T-cell (primary cell): ENCODE measurements at regions not wholly inside any gene's neighbourhood (a gene's known extent, or its start where the extent isn't known, plus 50 kb on each side); places are given as distances from the start of the nearest gene placed in this dataset.

Experiments used
- ATAC-seq, 4 experiments: fragments of 200-7000 bp in 3 of 4; fragments of 150-1000 bp in 1 of 4; cut with Tn5 transposase; replicated peaks in 1 of 4; 1 replicate in 3 of 4; 2 replicates in 1 of 4; pipeline ENCODE4 v1.10.0; 2021; ENCODE audit warnings: moderate library complexity in 3 of 4, mild to moderate bottlenecking in 2 of 4, moderate number of reproducible peaks in 1 of 4
- CTCF ChIA-PET, 2 donors: fragments of 300-600 bp; sonication (Branson Sonifier 250); formaldehyde crosslinking; loops; one replicate each; lab custom pipeline; 2022; ENCODE audit warnings: antibody characterized with exemption in 2 of 2; lab: Charles Lee
- POLR2A ChIA-PET, 2 donors: fragments of 300-600 bp; sonication (Branson Sonifier 250); formaldehyde crosslinking; loops; one replicate each; lab custom pipeline; 2022; ENCODE audit warnings: antibody characterized with exemption in 2 of 2; lab: Charles Lee
- DNase-seq, 35 experiments: peaks; one replicate each; pipeline versions ENCODE4 v3.0.0 to v3.0.0-alpha.2; 2013 to 2023
- H3K27ac ChIP-seq: one replicate; pipeline ENCODE4 v1.5.1; 2013; ENCODE audit warnings: low read length
- H3K27me3 ChIP-seq, 2 experiments: replicated peaks in 1 of 2; 1 replicate in 1 of 2; 2 replicates in 1 of 2; pipeline versions ENCODE4 v1.6.1 to v1.7.0; 2013; ENCODE audit warnings: low read length in 1 of 2, mixed read lengths in 1 of 2; ENCODE audit not compliant: control insufficient read depth in 2 of 2, insufficient read depth in 2 of 2; ENCODE audit errors: extremely low read depth in 1 of 2
- H3K36me3 ChIP-seq, 2 donors: 1 replicate in 1 of 2; 2 replicates in 1 of 2; pipeline versions ENCODE4 v1.6.1 to v1.7.0; 2013; ENCODE audit warnings: low read length in 1 of 2; ENCODE audit not compliant: control insufficient read depth in 2 of 2, insufficient read depth in 1 of 2; ENCODE audit errors: extremely low read depth in 1 of 2
- H3K4me1 ChIP-seq, 2 experiments: 1 replicate in 1 of 2; 2 replicates in 1 of 2; pipeline versions ENCODE4 v1.6.1 to v1.7.0; 2013; ENCODE audit warnings: low read length in 2 of 2, mixed read lengths in 1 of 2; ENCODE audit not compliant: insufficient read depth in 2 of 2, control insufficient read depth in 1 of 2; ENCODE audit errors: extremely low read depth in 1 of 2
- H3K4me3 ChIP-seq, 2 donors: 1 replicate in 1 of 2; 2 replicates in 1 of 2; pipeline versions ENCODE4 v1.5.1 to v1.7.0; 2013; ENCODE audit warnings: mild to moderate bottlenecking in 2 of 2, low read length in 1 of 2, moderate library complexity in 1 of 2; ENCODE audit not compliant: control insufficient read depth in 1 of 2; ENCODE audit errors: extremely low read depth in 1 of 2
- H3K9me3 ChIP-seq: 2 replicates; pipeline ENCODE4 v1.7.0; 2013
- H3K27ac Mint-ChIP-seq, 2 donors: one replicate each; pipeline ENCODE4 v1.8.0; 2020 to 2021; ENCODE audit warnings: mild to moderate bottlenecking in 2 of 2, mixed read lengths in 2 of 2
- H3K27me3 Mint-ChIP-seq, 2 donors: one replicate each; pipeline ENCODE4 v1.8.0; 2021 to 2022; ENCODE audit warnings: mixed read lengths in 2 of 2
- H3K36me3 Mint-ChIP-seq: one replicate; pipeline ENCODE4 v1.8.0; 2021; ENCODE audit warnings: mixed read lengths
- H3K4me1 Mint-ChIP-seq, 3 donors: one replicate each; pipeline ENCODE4 v1.8.0; 2020 to 2022; ENCODE audit warnings: mixed read lengths in 3 of 3, mild to moderate bottlenecking in 1 of 3
- H3K4me3 Mint-ChIP-seq, 3 donors: one replicate each; pipeline ENCODE4 v1.8.0; 2020 to 2022; ENCODE audit warnings: mild to moderate bottlenecking in 3 of 3, mixed read lengths in 3 of 3, moderate library complexity in 3 of 3
- H3K9me3 Mint-ChIP-seq, 3 donors: one replicate each; pipeline ENCODE4 v1.8.0; 2020 to 2022; ENCODE audit warnings: mixed read lengths in 3 of 3
- WGBS: methylation state at CpG from one replicate; pipeline ENCODE4 v1.1.5; 2013; ENCODE audit warnings: missing lambda C conversion rate; ENCODE audit not compliant: insufficient coverage; 5-methylcytosine and 5-hydroxymethylcytosine counted together

DNA sequence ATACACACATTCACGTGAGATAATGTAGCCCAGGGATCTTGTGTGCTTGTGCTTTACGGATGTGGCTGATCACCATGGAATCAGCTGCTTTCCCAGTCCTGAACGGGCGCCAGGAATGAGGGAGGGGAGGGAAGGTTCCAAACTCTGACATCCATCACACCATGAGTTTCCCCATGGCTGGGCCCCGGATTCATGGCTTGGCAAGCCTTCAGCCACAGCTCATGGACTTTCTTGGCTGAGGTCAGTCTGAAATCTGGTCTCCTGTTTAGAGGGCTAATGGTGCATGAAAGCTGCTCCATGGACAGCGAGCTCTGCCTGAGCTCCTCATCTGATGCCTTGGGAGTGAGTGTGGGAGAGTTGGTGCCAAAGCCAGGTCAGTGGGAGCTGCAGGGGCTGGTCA is 767.6 kb upstream of the EEF2KMT start:
- Mint-ChIP-seq H3K36me3 (no peaks in the 10 kb centered on the region), H3K4me3 (no peak overlapping the region), H3K27ac (no peak overlapping the region), H3K27me3 (peaks cover 0 to 2% of the 10 kb centered on the region in 2 donors), H3K4me1 (no peaks in the 10 kb centered on the region), H3K9me3 (peaks cover 0 to 9% (median 0%) of the 10 kb centered on the region in 3 donors)
- Histone ChIP-seq H3K9me3 (no peaks in the 10 kb centered on the region), H3K36me3 (no peaks in the 10 kb centered on the region), H3K4me1 (no peaks in the 10 kb centered on the region), H3K27me3 (peaks cover 0 to 7% of the 10 kb centered on the region in 2 experiments), H3K4me3 (no peak overlapping the region), H3K27ac (no peak overlapping the region)
- DNase-seq (no peak), ATAC-seq (no peak)
- 55% methylated on average over 2 of the region's 6 CpGs for WGBS
- ChIA-PET CTCF (no interaction called here), POLR2A (no interaction called here)

DNA sequence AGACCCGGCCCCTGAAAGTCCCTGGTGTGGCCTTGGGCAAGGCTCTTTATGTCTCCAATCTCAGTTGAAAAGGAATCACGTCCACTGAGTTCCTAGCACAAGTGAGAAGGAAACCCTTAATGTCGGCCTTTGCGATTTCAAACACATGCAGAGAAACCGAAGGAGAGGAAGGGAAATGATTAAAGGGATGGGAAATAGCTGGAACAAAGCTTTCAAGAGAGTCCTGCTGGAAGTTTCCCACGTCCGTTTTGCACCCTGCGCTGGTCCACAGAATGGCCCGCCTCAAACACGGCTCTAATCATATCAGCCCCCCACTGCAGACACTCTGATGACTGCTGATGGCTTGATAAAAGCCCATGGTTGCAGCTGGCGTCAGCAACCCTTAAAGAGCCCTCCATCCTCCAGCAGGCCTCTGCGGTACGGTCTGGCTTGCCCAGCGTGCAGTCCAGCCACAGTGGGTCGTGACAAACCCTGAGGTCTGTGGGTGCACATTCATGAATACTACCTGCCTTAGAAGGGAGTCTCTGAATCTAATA is 765.5 kb upstream of the EEF2KMT start:
- no peaks in the 10 kb centered on the region for H3K36me3 ChIP-seq
- H3K4me1 Mint-ChIP-seq: no peaks in the 10 kb centered on the region
- no peaks in the 10 kb centered on the region for H3K36me3 Mint-ChIP-seq
- 47% methylated on average over 10 of the region's 15 CpGs for WGBS
- peaks cover 0 to 3% of the 10 kb centered on the region in 2 experiments for H3K27me3 ChIP-seq
- peaks cover 0 to 9% (median 0%) of the 10 kb centered on the region in 3 donors for H3K9me3 Mint-ChIP-seq
- no peak overlapping the region for H3K4me3 Mint-ChIP-seq
- no peaks in the 10 kb centered on the region for H3K9me3 ChIP-seq
- CTCF ChIA-PET: no interaction called here
- H3K27me3 Mint-ChIP-seq: peaks cover 0 to 3% of the 10 kb centered on the region in 2 donors
- DNase-seq: no peak
- no peak for ATAC-seq
- H3K27ac ChIP-seq: no peak overlapping the region
- no peak overlapping the region for H3K4me3 ChIP-seq
- no peaks in the 10 kb centered on the region for H3K4me1 ChIP-seq
- POLR2A ChIA-PET: no interaction called here
- H3K27ac Mint-ChIP-seq: no peak overlapping the region

DNA sequence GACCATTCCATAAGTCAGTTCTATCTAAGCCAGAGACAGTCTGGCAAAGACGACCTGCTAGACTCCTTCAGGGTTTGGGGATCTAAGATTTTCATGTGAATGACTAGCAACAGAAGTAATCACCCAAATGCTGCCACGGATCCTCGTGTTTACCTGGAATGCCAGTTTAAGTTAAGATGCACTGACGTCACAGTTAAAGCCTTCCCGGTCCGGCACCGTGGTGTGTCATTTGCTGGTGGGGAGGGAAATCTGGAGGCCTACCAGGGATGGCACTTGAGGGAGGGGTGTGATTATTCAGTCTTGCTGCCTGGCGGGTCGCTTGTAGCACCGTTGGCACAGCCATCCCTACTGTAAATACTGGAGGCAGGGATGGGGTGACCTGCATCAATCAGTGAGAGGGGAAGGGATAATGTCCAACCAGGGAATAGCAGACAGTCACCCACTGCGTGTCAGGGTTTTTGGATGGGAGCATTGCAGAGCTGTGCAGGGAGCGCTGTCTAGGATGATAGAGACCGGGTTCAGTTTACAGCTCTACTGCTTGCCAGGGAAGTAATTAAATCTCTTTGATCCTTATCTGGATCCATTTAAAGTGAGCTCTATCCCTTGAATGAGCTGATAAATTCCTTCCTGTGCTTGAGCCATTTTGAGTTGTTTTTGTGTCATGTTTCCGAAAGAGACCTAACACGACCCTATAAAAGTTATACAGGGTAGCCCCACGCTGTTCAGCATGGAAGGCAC is 764.7 kb upstream of the EEF2KMT start:
- no peaks in the 10 kb centered on the region for H3K4me1 Mint-ChIP-seq
- H3K9me3 Mint-ChIP-seq: peaks cover 0 to 8% (median 0%) of the 10 kb centered on the region in 3 donors
- Histone ChIP-seq H3K27ac (no peak overlapping the region), H3K9me3 (no peaks in the 10 kb centered on the region), H3K36me3 (no peaks in the 10 kb centered on the region), H3K27me3 (peaks cover 0 to 3% of the 10 kb centered on the region in 2 experiments), H3K4me1 (no peaks in the 10 kb centered on the region), H3K4me3 (no peak overlapping the region)
- WGBS: 77% methylated on average over 10 of the region's 16 CpGs
- ATAC-seq (no peak), DNase-seq (no peak)
- no peak overlapping the region for H3K27ac Mint-ChIP-seq
- H3K4me3 Mint-ChIP-seq: no peak overlapping the region
- peaks cover 0 to 3% of the 10 kb centered on the region in 2 donors for H3K27me3 Mint-ChIP-seq
- POLR2A ChIA-PET: no interaction called here
- no peaks in the 10 kb centered on the region for H3K36me3 Mint-ChIP-seq
- CTCF ChIA-PET: no interaction called here

DNA sequence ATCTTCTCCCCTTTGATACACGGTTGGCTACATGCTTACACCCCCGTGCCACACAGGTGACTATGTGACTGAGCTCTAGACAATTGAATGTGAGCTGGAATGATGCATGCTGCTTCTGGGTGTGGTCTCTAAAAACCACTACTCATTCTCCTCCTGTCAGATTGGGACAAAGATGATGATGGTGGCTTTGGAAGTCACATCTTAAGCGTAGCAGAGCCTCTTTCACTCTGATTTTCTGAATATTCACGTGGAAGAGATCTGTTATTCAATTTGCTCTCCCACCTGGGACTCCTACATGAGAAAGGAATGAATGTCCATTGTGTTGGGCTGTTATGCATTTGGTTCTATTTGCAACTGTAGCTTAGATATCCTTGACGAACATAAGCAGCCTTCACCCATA is 763.6 kb upstream of the EEF2KMT start:
- Mint-ChIP-seq H3K27me3 (peaks cover 0 to 3% of the 10 kb centered on the region in 2 donors), H3K4me1 (no peaks in the 10 kb centered on the region), H3K4me3 (no peak overlapping the region), H3K36me3 (no peaks in the 10 kb centered on the region), H3K27ac (no peak overlapping the region), H3K9me3 (peaks cover 0 to 7% (median 0%) of the 10 kb centered on the region in 3 donors)
- ATAC-seq (no peak), DNase-seq (no peak)
- Histone ChIP-seq H3K27me3 (peaks cover 0 to 3% of the 10 kb centered on the region in 2 experiments), H3K4me1 (no peaks in the 10 kb centered on the region), H3K36me3 (no peaks in the 10 kb centered on the region), H3K4me3 (no peak overlapping the region), H3K9me3 (no peaks in the 10 kb centered on the region), H3K27ac (no peak overlapping the region)
- ChIA-PET CTCF (no interaction called here), POLR2A (no interaction called here)
- WGBS: no CpG with 5 or more reads among the region's 5 CpGs

DNA sequence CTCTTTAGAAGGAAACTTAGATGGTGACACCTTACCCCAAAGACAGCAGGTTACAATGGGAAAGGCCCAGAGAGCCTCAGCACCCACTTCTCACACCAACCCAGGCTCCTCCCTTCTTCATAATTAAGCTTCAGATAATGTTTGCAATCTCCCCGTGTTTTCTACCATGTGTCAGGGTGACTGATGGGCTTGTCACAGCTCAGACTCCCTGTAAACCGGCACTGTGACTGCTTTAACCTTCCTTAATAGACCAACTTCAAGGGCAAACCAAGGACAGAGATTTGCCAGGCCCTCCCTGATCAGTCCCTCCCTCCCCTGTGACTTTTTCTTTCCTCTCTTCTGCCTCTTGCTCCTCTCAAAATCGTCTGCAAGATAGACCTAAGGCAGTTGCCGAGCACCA is 760.6 kb upstream of the EEF2KMT start:
- no peak overlapping the region for H3K27ac ChIP-seq
- Mint-ChIP-seq H3K9me3 (peaks cover 0 to 16% (median 4%) of the 10 kb centered on the region in 3 donors), H3K27ac (no peak overlapping the region), H3K4me1 (no peaks in the 10 kb centered on the region), H3K27me3 (peaks cover 0 to 3% of the 10 kb centered on the region in 2 donors), H3K4me3 (no peak overlapping the region), H3K36me3 (no peaks in the 10 kb centered on the region)
- 53% methylated on average over 2 of the region's 4 CpGs for WGBS
- H3K27me3 ChIP-seq: peaks cover 0 to under 1% of the 10 kb centered on the region in 2 experiments
- no peak for ATAC-seq
- H3K4me1 ChIP-seq: no peaks in the 10 kb centered on the region
- ChIA-PET CTCF (no interaction called here), POLR2A (no interaction called here)
- H3K36me3 ChIP-seq: no peaks in the 10 kb centered on the region
- H3K9me3 ChIP-seq: no peaks in the 10 kb centered on the region
- no peak overlapping the region for H3K4me3 ChIP-seq
- DNase-seq: no peak

DNA sequence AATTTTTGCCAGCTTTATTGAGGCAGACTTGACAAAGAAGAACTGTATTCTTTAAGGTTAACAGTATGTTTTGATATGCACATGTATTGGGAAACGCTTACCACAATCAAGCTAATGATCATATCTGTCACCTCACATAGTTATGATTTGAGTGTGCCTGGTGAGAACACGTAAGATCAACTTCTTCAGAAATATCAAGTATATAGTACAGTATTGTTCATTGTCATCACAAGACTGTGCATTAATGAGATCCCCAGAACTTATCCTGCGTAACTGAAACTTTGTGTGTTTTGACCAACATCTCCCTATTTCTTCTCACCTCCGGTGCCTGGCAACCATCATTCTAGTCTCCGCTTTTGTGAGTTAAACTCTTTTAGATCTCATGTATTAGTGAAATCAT is 756.4 kb upstream of the EEF2KMT start:
- Histone ChIP-seq H3K36me3 (no peaks in the 10 kb centered on the region), H3K27ac (no peak overlapping the region), H3K4me1 (no peaks in the 10 kb centered on the region), H3K9me3 (no peaks in the 10 kb centered on the region), H3K27me3 (peaks cover 0 to 2% of the 10 kb centered on the region in 2 experiments), H3K4me3 (no peak overlapping the region)
- ATAC-seq (no peak), DNase-seq (no peak)
- WGBS: no CpG with 5 or more reads among the region's 5 CpGs
- Mint-ChIP-seq H3K27ac (no peak overlapping the region), H3K4me3 (no peak overlapping the region), H3K27me3 (peaks cover 0 to 3% of the 10 kb centered on the region in 2 donors), H3K9me3 (peaks cover 0 to 27% (median 12%) of the 10 kb centered on the region in 3 donors), H3K4me1 (no peaks in the 10 kb centered on the region), H3K36me3 (no peaks in the 10 kb centered on the region)
- ChIA-PET POLR2A (no interaction called here), CTCF (no interaction called here)
